Astrocyte (in vitro differentiated cells and primary cell): ENCODE measurements at regions not wholly inside any gene's neighbourhood (a gene's known extent, or its start where the extent isn't known, plus 50 kb on each side); places are given as distances from the start of the nearest gene placed in this dataset.

Source experiments
- DNase-seq: peaks from one replicate; pipeline ENCODE4 v3.0.0-alpha.2; 2010; ENCODE audit warnings: low read depth
- FAIRE-seq: peaks from 2 replicates; lab custom pipeline; 2011; peaks lifted over from hg19 to GRCh38; lab: Jason Lieb, UNC
- H2AFZ ChIP-seq: 2 replicates; pipeline ENCODE4 v1.6.0; 2012; ENCODE audit warnings: low read depth, low read length, inconsistent platforms
- H3K27ac ChIP-seq: 2 replicates; pipeline ENCODE4 v1.5.1; 2011; ENCODE audit warnings: low read depth, low read length, inconsistent platforms
- H3K27me3 ChIP-seq: 2 replicates; pipeline ENCODE4 v1.6.0; 2011; ENCODE audit warnings: low read length, inconsistent platforms; ENCODE audit not compliant: insufficient read depth
- H3K36me3 ChIP-seq: 2 replicates; pipeline ENCODE4 v1.5.1; 2011; ENCODE audit warnings: low read length, inconsistent platforms; ENCODE audit not compliant: insufficient read depth
- H3K4me1 ChIP-seq: 2 replicates; pipeline ENCODE4 v1.5.1; 2011; ENCODE audit warnings: low read length, inconsistent platforms; ENCODE audit not compliant: insufficient read depth
- H3K4me2 ChIP-seq: 2 replicates; pipeline ENCODE4 v1.6.0; 2012; ENCODE audit warnings: low read length, inconsistent platforms
- H3K4me3 ChIP-seq: 2 replicates; pipeline ENCODE4 v1.5.1; 2011; ENCODE audit warnings: low read depth, mild to moderate bottlenecking, low read length, inconsistent platforms; ENCODE audit not compliant: insufficient read depth
- H3K79me2 ChIP-seq: 2 replicates; pipeline ENCODE4 v1.6.0; 2012; ENCODE audit warnings: mild to moderate bottlenecking, low read length, inconsistent platforms; ENCODE audit not compliant: insufficient read depth
- H3K9ac ChIP-seq: 2 replicates; pipeline ENCODE4 v1.6.0; 2012; ENCODE audit warnings: mild to moderate bottlenecking, low read length, inconsistent platforms
- H3K9me3 ChIP-seq: 2 replicates; pipeline ENCODE4 v1.5.1; 2012; ENCODE audit warnings: low read depth, mild to moderate bottlenecking, low read length, inconsistent platforms; ENCODE audit not compliant: insufficient read depth
- H4K20me1 ChIP-seq: 2 replicates; pipeline ENCODE4 v1.6.0; 2012; ENCODE audit warnings: low read length, inconsistent platforms; ENCODE audit not compliant: insufficient read depth
- H3K27ac Mint-ChIP-seq: one replicate; pipeline ENCODE4 v1.8.0; 2021; ENCODE audit warnings: mild to moderate bottlenecking, mixed read lengths; ENCODE audit not compliant: unreplicated experiment
- H3K27me3 Mint-ChIP-seq: one replicate; pipeline ENCODE4 v1.8.0; 2021; ENCODE audit warnings: low read depth, mixed read lengths; ENCODE audit not compliant: unreplicated experiment
- H3K36me3 Mint-ChIP-seq: one replicate; pipeline ENCODE4 v1.8.0; 2021; ENCODE audit warnings: low read depth, mixed read lengths; ENCODE audit not compliant: unreplicated experiment
- H3K4me1 Mint-ChIP-seq: one replicate; pipeline ENCODE4 v1.8.0; 2021; ENCODE audit warnings: low read depth, mixed read lengths; ENCODE audit not compliant: unreplicated experiment
- H3K4me3 Mint-ChIP-seq: one replicate; pipeline ENCODE4 v1.8.0; 2021; ENCODE audit warnings: mild to moderate bottlenecking, moderate library complexity, mixed read lengths; ENCODE audit not compliant: unreplicated experiment
- H3K9me3 Mint-ChIP-seq: one replicate; pipeline ENCODE4 v1.8.0; 2021; ENCODE audit warnings: mild to moderate bottlenecking, mixed read lengths; ENCODE audit not compliant: unreplicated experiment
- EZH2 ChIP-seq: IDR thresholded peaks from 2 replicates; pipeline ENCODE4 v1.6.1; 2012; ENCODE audit warnings: mild to moderate bottlenecking, low read length, inconsistent platforms; ENCODE audit not compliant: insufficient read depth
- TF ChIP-seq, protein P1 (sequence below): IDR thresholded peaks from 2 replicates; pipeline ENCODE4 v1.5.1; 2011; ENCODE audit warnings: low read depth, mild to moderate bottlenecking, inconsistent platforms, low read length, moderate library complexity; ENCODE audit not compliant: insufficient read depth

DNA sequence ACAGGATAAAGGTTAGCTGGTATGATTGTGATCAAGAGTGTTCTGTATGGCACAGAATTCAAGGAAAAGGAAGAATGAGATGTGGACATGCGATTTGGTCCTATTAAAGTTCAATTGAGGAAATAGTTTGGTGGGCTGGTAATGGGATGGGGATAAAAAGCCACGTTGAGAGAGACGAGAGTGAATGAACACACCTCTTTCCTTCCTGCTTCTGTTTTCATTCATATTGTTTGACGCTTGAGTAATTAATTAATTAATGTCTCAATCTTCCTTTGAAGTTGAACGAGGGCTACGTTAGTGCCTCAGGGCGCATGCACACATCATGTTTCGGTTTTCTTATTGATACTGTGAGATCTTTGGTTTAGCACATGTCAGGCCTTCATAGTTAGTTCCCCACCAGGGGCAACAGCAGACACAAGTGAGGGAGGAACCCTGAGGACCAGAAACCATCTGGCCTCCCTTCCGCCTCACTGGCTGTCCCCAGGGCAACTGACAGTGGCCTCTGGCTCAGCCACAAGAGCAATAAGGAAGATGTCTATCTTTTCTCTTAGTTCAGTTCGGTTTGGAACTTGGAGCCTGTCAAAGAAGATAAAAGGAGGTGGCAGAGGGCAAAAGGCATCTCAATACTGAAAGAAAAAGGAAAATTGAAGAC is 116.0 kb downstream of the LIPG start:
- TF ChIP-seq, protein P1, sequence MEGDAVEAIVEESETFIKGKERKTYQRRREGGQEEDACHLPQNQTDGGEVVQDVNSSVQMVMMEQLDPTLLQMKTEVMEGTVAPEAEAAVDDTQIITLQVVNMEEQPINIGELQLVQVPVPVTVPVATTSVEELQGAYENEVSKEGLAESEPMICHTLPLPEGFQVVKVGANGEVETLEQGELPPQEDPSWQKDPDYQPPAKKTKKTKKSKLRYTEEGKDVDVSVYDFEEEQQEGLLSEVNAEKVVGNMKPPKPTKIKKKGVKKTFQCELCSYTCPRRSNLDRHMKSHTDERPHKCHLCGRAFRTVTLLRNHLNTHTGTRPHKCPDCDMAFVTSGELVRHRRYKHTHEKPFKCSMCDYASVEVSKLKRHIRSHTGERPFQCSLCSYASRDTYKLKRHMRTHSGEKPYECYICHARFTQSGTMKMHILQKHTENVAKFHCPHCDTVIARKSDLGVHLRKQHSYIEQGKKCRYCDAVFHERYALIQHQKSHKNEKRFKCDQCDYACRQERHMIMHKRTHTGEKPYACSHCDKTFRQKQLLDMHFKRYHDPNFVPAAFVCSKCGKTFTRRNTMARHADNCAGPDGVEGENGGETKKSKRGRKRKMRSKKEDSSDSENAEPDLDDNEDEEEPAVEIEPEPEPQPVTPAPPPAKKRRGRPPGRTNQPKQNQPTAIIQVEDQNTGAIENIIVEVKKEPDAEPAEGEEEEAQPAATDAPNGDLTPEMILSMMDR: no peak
- TF ChIP-seq EZH2: no peak
- no peak for FAIRE-seq
- no peak overlapping the region for H3K4me2 ChIP-seq
- no peaks in the 10 kb centered on the region for H3K4me1 ChIP-seq
- peaks cover 13% of the 10 kb centered on the region for H3K27me3 ChIP-seq
- H3K4me3 ChIP-seq: no peak overlapping the region
- no peak overlapping the region for H3K9ac ChIP-seq
- no peak overlapping the region for H3K27ac ChIP-seq
- no peaks in the 10 kb centered on the region for H3K36me3 ChIP-seq
- no peaks in the 10 kb centered on the region for H3K79me2 ChIP-seq
- Mint-ChIP-seq H3K4me3 (no peak overlapping the region), H3K36me3 (no peaks in the 10 kb centered on the region), H3K27ac (no peak overlapping the region), H3K27me3 (peaks cover 24% of the 10 kb centered on the region), H3K9me3 (peaks cover 2% of the 10 kb centered on the region), H3K4me1 (peaks cover 5% of the 10 kb centered on the region)
- no peaks in the 10 kb centered on the region for H4K20me1 ChIP-seq
- H2AFZ ChIP-seq: no peak overlapping the region
- no peak for DNase-seq
- H3K9me3 ChIP-seq: peaks cover 5% of the 10 kb centered on the region

DNA sequence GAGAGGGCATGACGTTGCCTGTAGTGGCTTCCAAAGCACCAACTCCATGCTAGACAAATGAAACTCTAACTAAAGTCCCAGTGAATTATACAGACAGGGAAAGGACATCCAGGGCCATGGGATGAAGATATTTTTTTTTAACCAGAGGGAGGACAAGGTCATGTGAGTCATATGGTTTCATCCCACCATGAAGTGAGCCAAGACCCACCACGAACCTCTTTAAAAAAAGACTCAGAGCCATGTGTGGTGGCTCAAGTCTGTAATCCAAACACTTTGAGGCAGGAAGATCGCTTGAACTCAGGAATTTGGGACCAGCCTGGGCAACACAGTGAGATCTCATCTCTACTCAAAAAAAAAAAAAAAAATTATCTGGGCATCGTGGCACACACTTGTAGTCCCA is 115.2 kb downstream of the LIPG start:
- Mint-ChIP-seq H3K9me3 (peaks cover 2% of the 10 kb centered on the region), H3K4me1 (peaks cover under 1% of the 10 kb centered on the region), H3K4me3 (no peak overlapping the region), H3K27ac (no peak overlapping the region), H3K36me3 (no peaks in the 10 kb centered on the region), H3K27me3 (peaks cover 28% of the 10 kb centered on the region)
- Histone ChIP-seq H2AFZ (no peak overlapping the region), H3K27ac (no peak overlapping the region), H3K4me3 (no peak overlapping the region), H4K20me1 (no peaks in the 10 kb centered on the region), H3K79me2 (no peaks in the 10 kb centered on the region), H3K4me2 (no peak overlapping the region), H3K27me3 (peaks cover 16% of the 10 kb centered on the region), H3K9ac (no peak overlapping the region), H3K36me3 (no peaks in the 10 kb centered on the region), H3K9me3 (peaks cover 5% of the 10 kb centered on the region), H3K4me1 (no peaks in the 10 kb centered on the region)
- FAIRE-seq (no peak), DNase-seq (no peak)
- no peak for TF ChIP-seq EZH2
- TF ChIP-seq, protein P1: no peak

- no peak overlapping the region for H3K27ac ChIP-seq
- no peak for DNase-seq
- no peak overlapping the region for H2AFZ ChIP-seq
- no peaks in the 10 kb centered on the region for H3K36me3 ChIP-seq
- H3K4me2 ChIP-seq: no peak overlapping the region
- H3K4me1 ChIP-seq: no peaks in the 10 kb centered on the region
- TF ChIP-seq, protein P1: no peak
- TF ChIP-seq EZH2: no peak
- Mint-ChIP-seq H3K36me3 (no peaks in the 10 kb centered on the region), H3K4me3 (no peak overlapping the region), H3K27me3 (peaks cover 33% of the 10 kb centered on the region), H3K4me1 (peaks cover 10% of the 10 kb centered on the region), H3K27ac (no peak overlapping the region), H3K9me3 (peaks cover 2% of the 10 kb centered on the region)
- FAIRE-seq: no peak
- no peaks in the 10 kb centered on the region for H3K79me2 ChIP-seq
- H4K20me1 ChIP-seq: no peaks in the 10 kb centered on the region
- H3K27me3 ChIP-seq: peaks cover 20% of the 10 kb centered on the region
- peaks cover 5% of the 10 kb centered on the region for H3K9me3 ChIP-seq
- H3K9ac ChIP-seq: no peak overlapping the region
- no peak overlapping the region for H3K4me3 ChIP-seq
These were observed 111.4 kb downstream of the LIPG start for GRCh38 chr18:49673281-49673680.
